ENCODE measurements at regions not wholly inside any gene's neighbourhood (a gene's known extent, or its start where the extent isn't known, plus 50 kb on each side); places are given as distances from the start of the nearest gene placed in this dataset.

GRCh38 chr10:118110750-118111149, 64.0 kb upstream of the RAB11FIP2 start:
- in situ Hi-C loops (cut with MboI), result no loop called here
- no peak for ATAC-seq
- POLR2A ChIA-PET, result no interaction called here

More at GRCh38 chr10:118110750-118111149, 64.0 kb upstream of the RAB11FIP2 start:
- Histone ChIP-seq H4K20me1 (replicated peaks; ENCODE audit: control insufficient read depth, insufficient read depth, low read length) (no peaks in the 10 kb centered on the region), H3K79me2 (ENCODE audit: control insufficient read depth, insufficient read depth, low read length) (no peaks in the 10 kb centered on the region), H3K9ac (ENCODE audit: insufficient read depth in 1 of 2, low read depth in 2 of 2, low read length in 2 of 2) (no peak overlapping the region), H3K9me3 (replicated peaks; ENCODE audit: control insufficient read depth, insufficient read depth, low read depth, low read length) (no peaks in the 10 kb centered on the region), H3K27ac (ENCODE audit: extremely low read depth, low read depth, low read length) (no peak overlapping the region), H3K4me1 (replicated peaks in 1 of 2; ENCODE audit: control insufficient read depth in 2 of 2, insufficient read depth in 2 of 2, low read length in 2 of 2) (peaks cover 0 to 17% of the 10 kb centered on the region in 2 experiments; a peak in 4 of 5 replicates), H3K27me3 (ENCODE audit: control insufficient read depth in 2 of 2, insufficient read depth in 2 of 2, low read length in 2 of 2) (peaks cover 0 to 6% of the 10 kb centered on the region in 2 experiments; a peak in 2 of 5 replicates), H3K4me2 (ENCODE audit: insufficient read depth, low read length) (no peak overlapping the region), H3K9me1 (ENCODE audit: control insufficient read depth, insufficient read depth, low read length) (no peaks in the 10 kb centered on the region), H3K4me3 (no peak overlapping the region), H2AFZ (ENCODE audit: low read depth, low read length) (no peak overlapping the region), H3K36me3 (ENCODE audit: control insufficient read depth, insufficient read depth, low read length) (no peaks in the 10 kb centered on the region)
- intact Hi-C loops (cut with micrococcal nuclease), result no loop called here
- TF ChIP-seq LARP7 (IDR thresholded peaks at IDR 0.05), result no peak
- no peak for TF ChIP-seq NKRF (IDR thresholded peaks at IDR 0.05; ENCODE audit: borderline replicate concordance)
- no peak for TF ChIP-seq KLF16 (IDR thresholded peaks at IDR 0.05)
- TF ChIP-seq TEAD4 (IDR thresholded peaks at IDR 0.05; ENCODE audit: low read length), result no peak
- no peak for TF ChIP-seq TEAD4 (CRISPR knock-in tag; IDR thresholded peaks at IDR 0.05; ENCODE audit: borderline replicate concordance)
- TF ChIP-seq RERE (CRISPR knock-in tag; IDR thresholded peaks at IDR 0.05; ENCODE audit: borderline replicate concordance), result no peak
- FAIRE-seq (no peak), DNase-seq (ENCODE audit: extremely low read depth in 1 of 4, low spot score in 3 of 4) (no peak)
- CTCF ChIA-PET (ENCODE audit: low intra/inter-chr PET ratio), result no interaction called here
- WGBS (ENCODE audit: insufficient coverage, low coverage, missing lambda C conversion rate), result 64% methylated on average over 1 of the region's 1 CpG
- BruUV-seq (replicated peaks), result no TSS peak
